HEK293 (cell line): ENCODE measurements at regions not wholly inside any gene's neighbourhood (a gene's known extent, or its start where the extent isn't known, plus 50 kb on each side); places are given as distances from the start of the nearest gene placed in this dataset.

ENCODE experiments used
- BCL6B ChIP-seq: fragments of 450-650 bp; formaldehyde crosslinking; IDR thresholded peaks from 2 replicates; pipeline ENCODE4 v1.5.1; 2017; ENCODE audit warnings: missing biosample characterization, missing genetic modification characterization
- ELK4 ChIP-seq: IDR thresholded peaks from 2 replicates; pipeline ENCODE4 v1.6.1; 2011; ENCODE audit warnings: mild to moderate bottlenecking, low read depth, low read length, borderline replicate concordance
- INSM2 ChIP-seq: fragments of 450-650 bp; formaldehyde crosslinking; IDR thresholded peaks from 2 replicates; pipeline ENCODE4 v1.5.1; 2016; ENCODE audit warnings: missing biosample characterization, missing genetic modification characterization
- MZF1 ChIP-seq: fragments of 450-650 bp; formaldehyde crosslinking; IDR thresholded peaks from 2 replicates; pipeline ENCODE4 v1.5.1; 2017; ENCODE audit warnings: missing biosample characterization, missing genetic modification characterization, borderline replicate concordance
- PATZ1 ChIP-seq: fragments of 450-650 bp; formaldehyde crosslinking; IDR thresholded peaks from 2 replicates; pipeline ENCODE4 v1.5.1; 2016; ENCODE audit warnings: missing biosample characterization, missing genetic modification characterization
- PBX3 ChIP-seq: sonication (generic); formaldehyde crosslinking; IDR thresholded peaks from 2 replicates; pipeline ENCODE4 v1.8.1; 2022; ENCODE audit warnings: mild to moderate bottlenecking, moderate library complexity, missing genetic modification reagents
- SCRT1 ChIP-seq: fragments of 450-650 bp; formaldehyde crosslinking; IDR thresholded peaks from 2 replicates; pipeline ENCODE4 v1.5.1; 2016; ENCODE audit warnings: missing biosample characterization, missing genetic modification characterization, borderline replicate concordance
- SP3 ChIP-seq: fragments of 450-650 bp; formaldehyde crosslinking; IDR thresholded peaks from 2 replicates; pipeline ENCODE4 v1.5.1; 2016; ENCODE audit warnings: missing biosample characterization, missing genetic modification characterization
- TCF7L2 ChIP-seq: IDR thresholded peaks from 2 replicates; pipeline ENCODE4 v1.6.1; 2011; ENCODE audit warnings: low read depth, mild to moderate bottlenecking, inconsistent platforms, low read length, moderate library complexity, borderline replicate concordance
- WT1 ChIP-seq: fragments of 450-650 bp; formaldehyde crosslinking; IDR thresholded peaks from 2 replicates; pipeline ENCODE4 v1.5.1; 2016; ENCODE audit warnings: missing biosample characterization, missing genetic modification characterization
- ZBTB44 ChIP-seq: fragments of 450-650 bp; IDR thresholded peaks from 2 replicates; pipeline ENCODE4 v1.5.1; 2018; ENCODE audit warnings: missing biosample characterization, mild to moderate bottlenecking, missing genetic modification characterization
- ZBTB6 ChIP-seq: fragments of 450-650 bp; formaldehyde crosslinking; IDR thresholded peaks from 2 replicates; pipeline ENCODE4 v1.5.1; 2017; ENCODE audit warnings: missing biosample characterization, missing genetic modification characterization
- ZBTB8A ChIP-seq: fragments of 450-650 bp; formaldehyde crosslinking; IDR thresholded peaks from 2 replicates; pipeline ENCODE4 v1.5.1; 2016; ENCODE audit warnings: missing biosample characterization, missing genetic modification characterization
- ZFHX2 ChIP-seq: fragments of 450-650 bp; formaldehyde crosslinking; conservative IDR thresholded peaks from 2 replicates; pipeline ENCODE4 v1.5.1; 2016; ENCODE audit warnings: missing biosample characterization, missing genetic modification characterization
- ZFP69B ChIP-seq: fragments of 450-650 bp; formaldehyde crosslinking; IDR thresholded peaks from 2 replicates; pipeline ENCODE4 v1.5.1; 2016; ENCODE audit warnings: missing biosample characterization, missing genetic modification characterization
- ZIC2 ChIP-seq: fragments of 450-650 bp; formaldehyde crosslinking; IDR thresholded peaks from 2 replicates; pipeline ENCODE4 v1.5.1; 2016; ENCODE audit warnings: missing biosample characterization, missing genetic modification characterization
- ZNF10 ChIP-seq: fragments of 450-650 bp; formaldehyde crosslinking; IDR thresholded peaks from 2 replicates; pipeline ENCODE4 v1.5.1; 2017; ENCODE audit warnings: missing biosample characterization, missing genetic modification characterization
- ZNF133 ChIP-seq: fragments of 450-650 bp; formaldehyde crosslinking; IDR thresholded peaks from 2 replicates; pipeline ENCODE4 v1.5.1; 2016; ENCODE audit warnings: missing biosample characterization, missing genetic modification characterization
- ZNF16 ChIP-seq: fragments of 450-650 bp; formaldehyde crosslinking; IDR thresholded peaks from 2 replicates; pipeline ENCODE4 v1.5.1; 2016; ENCODE audit warnings: low read depth, missing biosample characterization, missing genetic modification characterization
- ZNF324 ChIP-seq: fragments of 450-650 bp; formaldehyde crosslinking; IDR thresholded peaks from 2 replicates; pipeline ENCODE4 v1.5.1; 2016; ENCODE audit warnings: missing biosample characterization, missing genetic modification characterization
- ZNF350 ChIP-seq: fragments of 450-650 bp; formaldehyde crosslinking; IDR thresholded peaks from 2 replicates; pipeline ENCODE4 v1.5.0; 2017; ENCODE audit warnings: missing biosample characterization, mild to moderate bottlenecking, missing genetic modification characterization
- ZNF366 ChIP-seq: fragments of 450-650 bp; formaldehyde crosslinking; conservative IDR thresholded peaks from 2 replicates; pipeline ENCODE4 v1.5.1; 2016; ENCODE audit warnings: missing biosample characterization, missing genetic modification characterization
- ZNF513 ChIP-seq: fragments of 450-650 bp; IDR thresholded peaks from 2 replicates; pipeline ENCODE4 v1.5.1; 2018; ENCODE audit warnings: missing biosample characterization, missing genetic modification characterization
- ZNF548 ChIP-seq: fragments of 450-650 bp; formaldehyde crosslinking; IDR thresholded peaks from 2 replicates; pipeline ENCODE4 v1.5.1; 2016; ENCODE audit warnings: missing biosample characterization, missing genetic modification characterization
- ZNF654 ChIP-seq: fragments of 450-650 bp; formaldehyde crosslinking; IDR thresholded peaks from 2 replicates; pipeline ENCODE4 v1.5.1; 2016; ENCODE audit warnings: low read depth, missing biosample characterization, missing genetic modification characterization
- ZNF660 ChIP-seq: fragments of 450-650 bp; IDR thresholded peaks from 2 replicates; pipeline ENCODE4 v1.5.1; 2018; ENCODE audit warnings: missing biosample characterization, mild to moderate bottlenecking, missing genetic modification characterization
- ZSCAN16 ChIP-seq: fragments of 450-650 bp; formaldehyde crosslinking; IDR thresholded peaks from 2 replicates; pipeline ENCODE4 v1.5.1; 2016; ENCODE audit warnings: missing biosample characterization, missing genetic modification characterization
- ZSCAN5A ChIP-seq: fragments of 450-650 bp; formaldehyde crosslinking; IDR thresholded peaks from 2 replicates; pipeline ENCODE4 v1.5.1; 2016; ENCODE audit warnings: missing biosample characterization, missing genetic modification characterization

GRCh38 chr7:17598846-17599245, 300.4 kb downstream of the AHR start (continued):
- TF ChIP-seq ZBTB44, result peak; percentile 19; the same call in 1 of the 2 replicates
- TF ChIP-seq ZNF548, result no peak
- TF ChIP-seq ZNF654 (tag by site-specific recombination), result no peak
- TF ChIP-seq INSM2 (tag by site-specific recombination), result peak; percentile 73; the same call in 1 of the 2 replicates
- TF ChIP-seq ZBTB8A (tag by site-specific recombination), result no peak
- TF ChIP-seq ELK4, result no peak
- TF ChIP-seq PBX3 (CRISPR knock-in tag), result no peak
- TF ChIP-seq ZFHX2 (tag by site-specific recombination), result no peak
- TF ChIP-seq MZF1, result no peak
- TF ChIP-seq ZNF513 (tag by site-specific recombination), result no peak
- no peak for TF ChIP-seq ZBTB6 (tag by site-specific recombination)
- TF ChIP-seq WT1 (tag by site-specific recombination), result no peak
- no peak for TF ChIP-seq ZNF16
- TF ChIP-seq ZIC2 (tag by site-specific recombination), result no peak
- peak; percentile 92 for TF ChIP-seq ZNF366 (tag by site-specific recombination)
- TF ChIP-seq ZNF133, result no peak
- no peak; the same call in 1 of the 2 replicates for TF ChIP-seq ZNF10 (tag by site-specific recombination)
- TF ChIP-seq ZSCAN16 (tag by site-specific recombination), result no peak
- TF ChIP-seq PATZ1 (tag by site-specific recombination), result peak; percentile 47; the same call in 1 of the 2 replicates
- no peak for TF ChIP-seq ZSCAN5A (tag by site-specific recombination)
- TF ChIP-seq SCRT1 (tag by site-specific recombination), result no peak
- TF ChIP-seq SP3, result peak; percentile 29; the same call in 1 of the 2 replicates
- TF ChIP-seq ZNF324 (tag by site-specific recombination), result no peak
- TF ChIP-seq ZNF660 (tag by site-specific recombination), result peak; percentile 56; the same call in 1 of the 2 replicates
- no peak for TF ChIP-seq BCL6B (tag by site-specific recombination)
- TF ChIP-seq TCF7L2, result no peak
- no peak for TF ChIP-seq ZNF350
- no peak for TF ChIP-seq ZFP69B
